ENCODE measurements at regions not wholly inside any gene's neighbourhood (a gene's known extent, or its start where the extent isn't known, plus 50 kb on each side); places are given as distances from the start of the nearest gene placed in this dataset.

DNA sequence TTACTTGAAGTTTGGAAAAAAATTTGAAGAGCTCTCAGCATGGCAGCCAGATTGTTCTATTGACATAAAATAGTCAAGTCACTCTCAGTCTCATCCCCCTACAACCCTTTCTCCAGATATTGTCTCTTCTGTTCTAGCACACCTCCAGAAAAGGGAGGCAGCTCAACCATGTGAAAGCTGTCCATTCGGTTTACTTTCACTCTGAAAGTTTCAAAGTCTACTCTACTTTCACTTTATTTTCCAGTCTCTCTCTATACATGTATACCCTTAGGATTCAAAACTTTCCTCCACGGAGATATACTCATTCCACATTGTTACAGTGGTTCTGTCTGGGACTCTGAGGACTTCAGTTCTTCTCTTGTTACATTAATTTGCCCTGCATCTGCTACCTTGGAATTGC is 111.0 kb upstream of the STAC start:
- TF ChIP-seq, protein P1, sequence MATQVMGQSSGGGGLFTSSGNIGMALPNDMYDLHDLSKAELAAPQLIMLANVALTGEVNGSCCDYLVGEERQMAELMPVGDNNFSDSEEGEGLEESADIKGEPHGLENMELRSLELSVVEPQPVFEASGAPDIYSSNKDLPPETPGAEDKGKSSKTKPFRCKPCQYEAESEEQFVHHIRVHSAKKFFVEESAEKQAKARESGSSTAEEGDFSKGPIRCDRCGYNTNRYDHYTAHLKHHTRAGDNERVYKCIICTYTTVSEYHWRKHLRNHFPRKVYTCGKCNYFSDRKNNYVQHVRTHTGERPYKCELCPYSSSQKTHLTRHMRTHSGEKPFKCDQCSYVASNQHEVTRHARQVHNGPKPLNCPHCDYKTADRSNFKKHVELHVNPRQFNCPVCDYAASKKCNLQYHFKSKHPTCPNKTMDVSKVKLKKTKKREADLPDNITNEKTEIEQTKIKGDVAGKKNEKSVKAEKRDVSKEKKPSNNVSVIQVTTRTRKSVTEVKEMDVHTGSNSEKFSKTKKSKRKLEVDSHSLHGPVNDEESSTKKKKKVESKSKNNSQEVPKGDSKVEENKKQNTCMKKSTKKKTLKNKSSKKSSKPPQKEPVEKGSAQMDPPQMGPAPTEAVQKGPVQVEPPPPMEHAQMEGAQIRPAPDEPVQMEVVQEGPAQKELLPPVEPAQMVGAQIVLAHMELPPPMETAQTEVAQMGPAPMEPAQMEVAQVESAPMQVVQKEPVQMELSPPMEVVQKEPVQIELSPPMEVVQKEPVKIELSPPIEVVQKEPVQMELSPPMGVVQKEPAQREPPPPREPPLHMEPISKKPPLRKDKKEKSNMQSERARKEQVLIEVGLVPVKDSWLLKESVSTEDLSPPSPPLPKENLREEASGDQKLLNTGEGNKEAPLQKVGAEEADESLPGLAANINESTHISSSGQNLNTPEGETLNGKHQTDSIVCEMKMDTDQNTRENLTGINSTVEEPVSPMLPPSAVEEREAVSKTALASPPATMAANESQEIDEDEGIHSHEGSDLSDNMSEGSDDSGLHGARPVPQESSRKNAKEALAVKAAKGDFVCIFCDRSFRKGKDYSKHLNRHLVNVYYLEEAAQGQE (tag by site-specific recombination; IDR thresholded peaks at IDR 0.05): no peak
- TF ChIP-seq ZNF311 (tag by site-specific recombination; IDR thresholded peaks at IDR 0.05; ENCODE audit: borderline replicate concordance) (no peak), ZBTB21 (tag by site-specific recombination; IDR thresholded peaks at IDR 0.05) (no peak), KLF16 (tag by site-specific recombination; IDR thresholded peaks at IDR 0.05) (no peak), ZNF221 (tag by site-specific recombination; IDR thresholded peaks at IDR 0.05; ENCODE audit: borderline replicate concordance) (no peak)
- TF ChIP-seq, protein P2, sequence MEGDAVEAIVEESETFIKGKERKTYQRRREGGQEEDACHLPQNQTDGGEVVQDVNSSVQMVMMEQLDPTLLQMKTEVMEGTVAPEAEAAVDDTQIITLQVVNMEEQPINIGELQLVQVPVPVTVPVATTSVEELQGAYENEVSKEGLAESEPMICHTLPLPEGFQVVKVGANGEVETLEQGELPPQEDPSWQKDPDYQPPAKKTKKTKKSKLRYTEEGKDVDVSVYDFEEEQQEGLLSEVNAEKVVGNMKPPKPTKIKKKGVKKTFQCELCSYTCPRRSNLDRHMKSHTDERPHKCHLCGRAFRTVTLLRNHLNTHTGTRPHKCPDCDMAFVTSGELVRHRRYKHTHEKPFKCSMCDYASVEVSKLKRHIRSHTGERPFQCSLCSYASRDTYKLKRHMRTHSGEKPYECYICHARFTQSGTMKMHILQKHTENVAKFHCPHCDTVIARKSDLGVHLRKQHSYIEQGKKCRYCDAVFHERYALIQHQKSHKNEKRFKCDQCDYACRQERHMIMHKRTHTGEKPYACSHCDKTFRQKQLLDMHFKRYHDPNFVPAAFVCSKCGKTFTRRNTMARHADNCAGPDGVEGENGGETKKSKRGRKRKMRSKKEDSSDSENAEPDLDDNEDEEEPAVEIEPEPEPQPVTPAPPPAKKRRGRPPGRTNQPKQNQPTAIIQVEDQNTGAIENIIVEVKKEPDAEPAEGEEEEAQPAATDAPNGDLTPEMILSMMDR (tag by site-specific recombination; IDR thresholded peaks at IDR 0.05): no peak
- TF ChIP-seq, protein P3, sequence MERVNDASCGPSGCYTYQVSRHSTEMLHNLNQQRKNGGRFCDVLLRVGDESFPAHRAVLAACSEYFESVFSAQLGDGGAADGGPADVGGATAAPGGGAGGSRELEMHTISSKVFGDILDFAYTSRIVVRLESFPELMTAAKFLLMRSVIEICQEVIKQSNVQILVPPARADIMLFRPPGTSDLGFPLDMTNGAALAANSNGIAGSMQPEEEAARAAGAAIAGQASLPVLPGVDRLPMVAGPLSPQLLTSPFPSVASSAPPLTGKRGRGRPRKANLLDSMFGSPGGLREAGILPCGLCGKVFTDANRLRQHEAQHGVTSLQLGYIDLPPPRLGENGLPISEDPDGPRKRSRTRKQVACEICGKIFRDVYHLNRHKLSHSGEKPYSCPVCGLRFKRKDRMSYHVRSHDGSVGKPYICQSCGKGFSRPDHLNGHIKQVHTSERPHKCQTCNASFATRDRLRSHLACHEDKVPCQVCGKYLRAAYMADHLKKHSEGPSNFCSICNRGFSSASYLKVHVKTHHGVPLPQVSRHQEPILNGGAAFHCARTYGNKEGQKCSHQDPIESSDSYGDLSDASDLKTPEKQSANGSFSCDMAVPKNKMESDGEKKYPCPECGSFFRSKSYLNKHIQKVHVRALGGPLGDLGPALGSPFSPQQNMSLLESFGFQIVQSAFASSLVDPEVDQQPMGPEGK (tag by site-specific recombination; IDR thresholded peaks at IDR 0.05): no peak

All from HEK293 (cell line).